Pancreas (tissue), 10 donors: ENCODE measurements at regions not wholly inside any gene's neighbourhood (a gene's known extent, or its start where the extent isn't known, plus 50 kb on each side); places are given as distances from the start of the nearest gene placed in this dataset.

Source experiments
- ATAC-seq, 4 donors: fragments of 200-7000 bp; cut with Tn5 transposase; one replicate each; pipeline versions ENCODE4 v1.8.0 to v1.9.1; 2020; ENCODE audit warnings: mild to moderate bottlenecking in 4 of 4, moderate library complexity in 4 of 4
- DNase-seq, 6 donors: peaks; one replicate each; pipeline ENCODE4 v3.0.0-alpha.2; 2020
- FAIRE-seq: peaks from 2 replicates; lab custom pipeline; 2012; peaks lifted over from hg19 to GRCh38; lab: Jason Lieb, UNC
- H3K27ac ChIP-seq, 4 donors: fragments of 200-600 bp; sonication (generic); 1 replicate in 3 of 4; 2 replicates in 1 of 4; pipeline versions ENCODE4 v1.5.0 to v1.8.0; 2020
- H3K27me3 ChIP-seq, 4 donors: fragments of 200-600 bp; one replicate each; pipeline ENCODE4 v1.8.0; 2021
- H3K36me3 ChIP-seq, 3 donors: fragments of 200-600 bp; sonication (generic) in 1 of 3; one replicate each; pipeline versions ENCODE4 v1.5.0 to v1.8.0; 2020 to 2021
- H3K4me1 ChIP-seq, 3 donors: fragments of 200-600 bp; one replicate each; pipeline ENCODE4 v1.8.0; 2021
- H3K4me3 ChIP-seq, 4 donors: fragments of 200-600 bp; sonication (generic) in 2 of 4; one replicate each; pipeline versions ENCODE4 v1.5.0 to v1.8.0; 2020 to 2021
- H3K9me3 ChIP-seq, 4 donors: fragments of 200-600 bp; one replicate each; pipeline ENCODE4 v1.8.0; 2021
- WGBS, 2 donors: extraction: QIAGEN DNeasy Blood & Tissue Kit; methylation state at CpG; one replicate each; pipeline ENCODE4 v1.1.7; 2013; 5-methylcytosine and 5-hydroxymethylcytosine counted together
- intact Hi-C, 3 donors: fragments of 100-400 bp; cut with DNase I; formaldehyde crosslinking; loops; one replicate each; pipeline versions ENCODE4 v1.11.1 to v1.14.2; 2022
- TF ChIP-seq, protein P1 (sequence below), 4 donors: fragments of 200-600 bp; sonication (generic) in 3 of 4; IDR thresholded peaks; one replicate each; pipeline versions ENCODE4 v1.5.0 to v1.8.0; 2021; ENCODE audit warnings: antibody characterized with exemption in 4 of 4
- donor health status: healthy with polysubstance abuse.
- donor health status: DM: no; HTN: no; CAD: no; lungs with moderate emphysema.
- donor health status: DM: no; HTN: no; CAD: no.
- donor health status: control.
- donor health status: control.
- donor health status: Bipolar disorder and iron deficiency.
- donor health status: DM: yes; HTN: yes; CAD: no.
- donor health status: DM: no; HTN: no; CAD: no.
- donor health status: DM: no; HTN: no; CAD: no.
- donor health status: DM: yes; HTN: yes; CAD: no.

- FAIRE-seq (no peak), DNase-seq (no peak), ATAC-seq (no peak)
- H3K4me1 ChIP-seq: no peaks in the 10 kb centered on the region
- intact Hi-C loops: no loop called here
- H3K36me3 ChIP-seq: no peaks in the 10 kb centered on the region
- no peak overlapping the region for H3K27ac ChIP-seq
- no peaks in the 10 kb centered on the region for H3K9me3 ChIP-seq
- H3K27me3 ChIP-seq: no peaks in the 10 kb centered on the region
- TF ChIP-seq, protein P1, sequence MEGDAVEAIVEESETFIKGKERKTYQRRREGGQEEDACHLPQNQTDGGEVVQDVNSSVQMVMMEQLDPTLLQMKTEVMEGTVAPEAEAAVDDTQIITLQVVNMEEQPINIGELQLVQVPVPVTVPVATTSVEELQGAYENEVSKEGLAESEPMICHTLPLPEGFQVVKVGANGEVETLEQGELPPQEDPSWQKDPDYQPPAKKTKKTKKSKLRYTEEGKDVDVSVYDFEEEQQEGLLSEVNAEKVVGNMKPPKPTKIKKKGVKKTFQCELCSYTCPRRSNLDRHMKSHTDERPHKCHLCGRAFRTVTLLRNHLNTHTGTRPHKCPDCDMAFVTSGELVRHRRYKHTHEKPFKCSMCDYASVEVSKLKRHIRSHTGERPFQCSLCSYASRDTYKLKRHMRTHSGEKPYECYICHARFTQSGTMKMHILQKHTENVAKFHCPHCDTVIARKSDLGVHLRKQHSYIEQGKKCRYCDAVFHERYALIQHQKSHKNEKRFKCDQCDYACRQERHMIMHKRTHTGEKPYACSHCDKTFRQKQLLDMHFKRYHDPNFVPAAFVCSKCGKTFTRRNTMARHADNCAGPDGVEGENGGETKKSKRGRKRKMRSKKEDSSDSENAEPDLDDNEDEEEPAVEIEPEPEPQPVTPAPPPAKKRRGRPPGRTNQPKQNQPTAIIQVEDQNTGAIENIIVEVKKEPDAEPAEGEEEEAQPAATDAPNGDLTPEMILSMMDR (IDR thresholded peaks at IDR 0.05): no peak
- H3K4me3 ChIP-seq: no peak overlapping the region
Observed at GRCh38 chr2:188142088-188142487, 149.6 kb upstream of the GULP1 start.

DNA sequence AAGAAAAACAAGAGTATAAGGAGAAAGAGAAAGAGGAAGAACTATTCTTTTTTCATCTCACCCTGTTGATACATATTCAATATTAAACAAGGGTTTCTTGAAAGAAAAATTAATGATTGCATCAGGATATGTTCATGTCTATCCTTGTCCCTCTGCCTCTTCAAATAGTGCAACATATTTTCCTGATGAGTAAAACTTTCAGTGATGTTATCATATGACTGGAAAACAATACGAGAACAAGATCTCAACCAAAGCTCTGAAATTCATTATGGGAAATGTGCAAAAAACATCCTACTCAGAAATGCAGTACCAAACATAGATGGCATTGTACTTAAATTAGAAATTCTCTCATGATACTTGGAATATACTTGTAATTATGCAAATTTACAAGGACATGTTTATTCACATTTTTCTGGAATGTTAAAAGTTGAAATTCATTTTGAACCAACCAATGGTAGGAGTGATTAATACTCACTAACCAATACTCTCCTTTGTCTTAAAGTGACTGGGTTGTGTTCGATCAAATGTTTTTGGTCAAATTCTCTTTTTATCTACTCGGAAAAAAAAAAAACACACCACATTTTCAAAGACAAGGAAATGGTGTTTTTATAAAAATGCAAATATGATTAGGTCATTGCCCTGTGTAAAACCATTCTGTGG is 148.9 kb upstream of the GULP1 start:
- Histone ChIP-seq H3K4me3 (no peak overlapping the region), H3K27me3 (no peaks in the 10 kb centered on the region), H3K4me1 (no peaks in the 10 kb centered on the region), H3K27ac (no peak overlapping the region), H3K36me3 (no peaks in the 10 kb centered on the region), H3K9me3 (no peaks in the 10 kb centered on the region)
- DNase-seq (no peak), ATAC-seq (no peak), FAIRE-seq (no peak)
- TF ChIP-seq, protein P1 (IDR thresholded peaks at IDR 0.05): no peak
- WGBS, 2 donors: 63 to 69% methylated on average over 3 of the region's 3 CpGs
- intact Hi-C loops: no loop called here

GRCh38 chr2:188145885-188146284 is 145.8 kb upstream of the GULP1 start:
- H3K4me3 ChIP-seq: no peak overlapping the region
- H3K27ac ChIP-seq: no peak overlapping the region
- DNase-seq (no peak), ATAC-seq (no peak), FAIRE-seq (no peak)
- no peaks in the 10 kb centered on the region for H3K27me3 ChIP-seq
- TF ChIP-seq, protein P1 (IDR thresholded peaks at IDR 0.05): no peak
- 0 to 52% methylated on average over 1 of the region's 1 CpG for WGBS, 2 donors
- H3K4me1 ChIP-seq: no peaks in the 10 kb centered on the region
- no peaks in the 10 kb centered on the region for H3K9me3 ChIP-seq
- intact Hi-C loops: no loop called here
- no peaks in the 10 kb centered on the region for H3K36me3 ChIP-seq

DNA sequence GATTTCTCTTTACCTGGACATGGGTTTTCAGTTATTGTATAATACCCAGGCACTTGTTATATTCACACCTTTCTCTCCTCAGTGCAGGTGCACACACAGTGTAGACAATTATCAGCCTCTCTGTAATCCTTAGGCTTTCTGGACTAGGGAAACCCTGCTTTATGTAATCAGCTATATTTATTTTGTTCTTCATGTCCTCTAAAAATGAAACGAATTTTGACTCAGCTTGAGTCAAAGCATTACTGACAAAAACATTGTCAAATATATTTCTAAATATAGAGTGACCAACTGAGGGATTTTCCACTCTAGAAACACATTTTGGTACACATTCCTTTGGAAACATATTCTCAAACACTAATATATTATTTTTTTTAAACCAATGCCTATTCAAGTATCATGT is 144.8 kb upstream of the GULP1 start:
- FAIRE-seq: no peak
- 13 to 33% methylated on average over 1 of the region's 1 CpG for WGBS, 2 donors

DNA sequence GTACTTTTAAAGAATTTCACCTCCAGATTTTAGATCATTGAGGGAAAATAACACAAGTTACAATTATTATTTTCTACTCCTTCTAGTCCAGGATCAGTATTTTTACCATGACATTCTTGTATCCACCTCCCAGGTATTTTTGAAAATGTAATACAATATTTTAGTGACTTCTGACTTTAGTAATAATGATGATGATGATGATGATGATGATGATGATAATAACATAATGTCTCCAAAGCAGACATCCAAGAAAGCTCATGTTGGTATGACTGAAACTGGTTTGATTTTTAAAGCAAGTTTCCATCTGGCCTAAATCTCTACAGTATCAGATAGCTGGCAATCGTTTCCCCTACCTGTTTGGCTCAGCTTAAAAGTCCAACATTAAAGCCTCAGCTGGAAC is 140.0 kb upstream of the GULP1 start:
- ATAC-seq (no peak), FAIRE-seq (no peak), DNase-seq (no peak)
- Histone ChIP-seq H3K27ac (no peak overlapping the region), H3K27me3 (no peaks in the 10 kb centered on the region), H3K4me3 (no peak overlapping the region), H3K4me1 (no peaks in the 10 kb centered on the region), H3K9me3 (no peaks in the 10 kb centered on the region), H3K36me3 (no peaks in the 10 kb centered on the region)
- intact Hi-C loops: no loop called here
- WGBS, 2 donors: 19 to 23% methylated on average over 1 of the region's 1 CpG
- TF ChIP-seq, protein P1 (IDR thresholded peaks at IDR 0.05): no peak

More for the DNA sequence above, 144.8 kb upstream of the GULP1 start:
- no peak for DNase-seq
- Histone ChIP-seq H3K4me1 (no peaks in the 10 kb centered on the region), H3K27me3 (no peaks in the 10 kb centered on the region), H3K27ac (no peak overlapping the region), H3K4me3 (no peak overlapping the region), H3K9me3 (no peaks in the 10 kb centered on the region), H3K36me3 (no peaks in the 10 kb centered on the region)
- intact Hi-C loops: no loop called here
- TF ChIP-seq, protein P1 (IDR thresholded peaks at IDR 0.05): no peak
- no peak for ATAC-seq
